Loucy (cell line): ENCODE measurements at regions not wholly inside any gene's neighbourhood (a gene's known extent, or its start where the extent isn't known, plus 50 kb on each side); places are given as distances from the start of the nearest gene placed in this dataset.
A peak's percentile ranks its signal among the peaks of the same experiment; 100 is the strongest.

Source experiments
- H2AFZ ChIP-seq: fragments of 200-600 bp; sonication (generic); 2 replicates; pipeline ENCODE4 v1.6.0; 2016; ENCODE audit warnings: antibody characterized with exemption, mild to moderate bottlenecking, low read length, moderate library complexity
- H3F3A ChIP-seq: fragments of 200-600 bp; 2 replicates; pipeline ENCODE4 v1.6.0; 2016; ENCODE audit warnings: antibody characterized with exemption, low read depth, mild to moderate bottlenecking
- H3K27me3 ChIP-seq: fragments of 200-600 bp; sonication (generic); 2 replicates; pipeline ENCODE4 v1.6.1; 2014; ENCODE audit warnings: low read length, mild to moderate bottlenecking; ENCODE audit not compliant: insufficient read depth, poor library complexity, severe bottlenecking
- H3K36me3 ChIP-seq: fragments of 200-600 bp; sonication (generic); 2 replicates; pipeline ENCODE4 v1.6.1; 2016; ENCODE audit warnings: low read length; ENCODE audit not compliant: insufficient read depth
- H3K4me1 ChIP-seq: fragments of 200-600 bp; sonication (generic); 2 replicates; pipeline ENCODE4 v1.5.1; 2014; ENCODE audit warnings: low read length, mild to moderate bottlenecking; ENCODE audit not compliant: insufficient read depth, poor library complexity, severe bottlenecking
- H3K4me2 ChIP-seq: fragments of 200-600 bp; sonication (generic); 2 replicates; pipeline ENCODE4 v1.6.0; 2014; ENCODE audit warnings: antibody characterized with exemption, low read length, low read depth, mild to moderate bottlenecking; ENCODE audit not compliant: poor library complexity, severe bottlenecking
- H3K4me3 ChIP-seq: fragments of 200-600 bp; sonication (generic); 2 replicates; pipeline ENCODE4 v1.5.1; 2014; ENCODE audit warnings: low read length, mild to moderate bottlenecking, mixed read lengths; ENCODE audit not compliant: poor library complexity, severe bottlenecking
- H3K79me2 ChIP-seq: fragments of 200-600 bp; sonication (generic); 2 replicates; pipeline ENCODE4 v1.6.1; 2014; ENCODE audit warnings: low read length; ENCODE audit not compliant: insufficient read depth
- H3K9ac ChIP-seq: fragments of 200-600 bp; sonication (generic); 2 replicates; pipeline ENCODE4 v1.6.0; 2014; ENCODE audit warnings: mild to moderate bottlenecking, low read depth, low read length, moderate library complexity; ENCODE audit not compliant: poor library complexity, severe bottlenecking
- H3K9me2 ChIP-seq: fragments of 200-600 bp; sonication (generic); replicated peaks from 2 replicates; pipeline ENCODE4 v1.6.1; 2016; ENCODE audit warnings: low read depth, low read length, mixed read lengths
- H3K9me3 ChIP-seq: fragments of 200-600 bp; sonication (generic); 2 replicates; pipeline ENCODE4 v1.6.1; 2014; ENCODE audit warnings: mild to moderate bottlenecking, antibody characterized with exemption, low read length, low read depth; ENCODE audit not compliant: insufficient read depth
- H4K20me1 ChIP-seq: fragments of 200-600 bp; sonication (generic); 2 replicates; pipeline ENCODE4 v1.6.0; 2014; ENCODE audit warnings: antibody characterized with exemption, low read length, mild to moderate bottlenecking; ENCODE audit not compliant: insufficient read depth, poor library complexity, severe bottlenecking
- CTCF ChIP-seq: fragments of 200-600 bp; sonication (generic); conservative IDR thresholded peaks from 2 replicates; pipeline ENCODE4 v1.5.1; 2014; ENCODE audit warnings: mild to moderate bottlenecking, antibody characterized with exemption, low read length
- EZH2phosphoT487 ChIP-seq: fragments of 200-600 bp; IDR thresholded peaks from 2 replicates; pipeline ENCODE4 v1.6.1; 2018; ENCODE audit warnings: antibody characterized with exemption, mild to moderate bottlenecking, moderate library complexity, borderline replicate concordance

GRCh38 chr6:118401325-118401975 is 146.6 kb upstream of the PLN start:
- Histone ChIP-seq H3K79me2 (no peaks in the 10 kb centered on the region), H3K4me1 (no peaks in the 10 kb centered on the region), H3K27me3 (no peaks in the 10 kb centered on the region), H3K4me2 (no peak overlapping the region), H2AFZ (no peak overlapping the region), H3K9me2 (no peaks in the 10 kb centered on the region), H3F3A (no peaks in the 10 kb centered on the region), H3K4me3 (no peak overlapping the region), H3K36me3 (no peaks in the 10 kb centered on the region), H3K9ac (no peak overlapping the region), H3K9me3 (no peaks in the 10 kb centered on the region), H4K20me1 (no peaks in the 10 kb centered on the region)
- TF ChIP-seq EZH2phosphoT487 (no peak), CTCF (no peak)

GRCh38 chr6:118403036-118403435 is 145.1 kb upstream of the PLN start:
- H3K4me1 ChIP-seq = no peaks in the 10 kb centered on the region
- H3K27me3 ChIP-seq = no peaks in the 10 kb centered on the region
- no peaks in the 10 kb centered on the region for H4K20me1 ChIP-seq
- H3K9ac ChIP-seq = no peak overlapping the region
- no peaks in the 10 kb centered on the region for H3K36me3 ChIP-seq
- TF ChIP-seq EZH2phosphoT487 (no peak), CTCF (no peak)
- H3F3A ChIP-seq = no peaks in the 10 kb centered on the region
- H3K9me2 ChIP-seq = no peaks in the 10 kb centered on the region
- H3K9me3 ChIP-seq = no peaks in the 10 kb centered on the region
- no peaks in the 10 kb centered on the region for H3K79me2 ChIP-seq
- H2AFZ ChIP-seq = no peak overlapping the region
- H3K4me2 ChIP-seq = no peak overlapping the region
- no peak overlapping the region for H3K4me3 ChIP-seq

- Histone ChIP-seq H2AFZ (no peak overlapping the region), H3F3A (no peaks in the 10 kb centered on the region), H3K9me2 (no peaks in the 10 kb centered on the region), H3K9ac (no peak overlapping the region), H4K20me1 (no peaks in the 10 kb centered on the region), H3K9me3 (no peaks in the 10 kb centered on the region), H3K79me2 (no peaks in the 10 kb centered on the region), H3K4me1 (no peaks in the 10 kb centered on the region), H3K27me3 (no peaks in the 10 kb centered on the region), H3K36me3 (no peaks in the 10 kb centered on the region), H3K4me2 (no peak overlapping the region), H3K4me3 (no peak overlapping the region)
- TF ChIP-seq EZH2phosphoT487 (no peak), CTCF (0 out of 2 replicates have a peak, but pooled peaks have one; percentile 14)
These were observed 139.2 kb upstream of the PLN start for GRCh38 chr6:118408863-118409262.
